Mucosa of descending colon (tissue), 3 donors: ENCODE measurements at regions not wholly inside any gene's neighbourhood (a gene's known extent, or its start where the extent isn't known, plus 50 kb on each side); places are given as distances from the start of the nearest gene placed in this dataset.

Source experiments
- ATAC-seq: fragments of 200-7000 bp; cut with Tn5 transposase; one replicate; pipeline ENCODE4 v1.9.1; 2020; ENCODE audit warnings: mild to moderate bottlenecking, moderate library complexity
- DNase-seq, 3 donors: peaks; one replicate each; pipeline ENCODE4 v3.0.0-alpha.2; 2020
- H3K36me3 ChIP-seq: fragments of 200-600 bp; one replicate; pipeline ENCODE4 v1.8.0; 2021; ENCODE audit warnings: low read depth, mild to moderate bottlenecking
- H3K4me1 ChIP-seq: fragments of 200-600 bp; one replicate; pipeline ENCODE4 v1.8.0; 2021; ENCODE audit warnings: low read depth, mild to moderate bottlenecking
- H3K4me3 ChIP-seq: fragments of 200-600 bp; one replicate; pipeline ENCODE4 v1.8.0; 2021; ENCODE audit warnings: mild to moderate bottlenecking
- H3K9me3 ChIP-seq: fragments of 200-600 bp; one replicate; pipeline ENCODE4 v1.8.0; 2021; ENCODE audit warnings: mild to moderate bottlenecking
- CTCF ChIP-seq: fragments of 200-600 bp; IDR thresholded peaks from one replicate; pipeline ENCODE4 v1.8.0; 2022; ENCODE audit warnings: antibody characterized with exemption, mild to moderate bottlenecking
- intact Hi-C, 2 donors: fragments of 100-400 bp; cut with DNase I in 1 of 2; cut with micrococcal nuclease in 1 of 2; formaldehyde crosslinking; loops; one replicate each; pipeline versions ENCODE4 v1.11.0 to v1.11.1; 2022; cut with DNase I, micrococcal nuclease
- donor health status: DM: no; HTN: no; CAD: no; lungs with moderate emphysema.
- donor health status: DM: no; HTN: no; CAD: no.
- donor health status: DM: no; HTN: yes; CAD: no.

- no peak for TF ChIP-seq CTCF
- no peak for ATAC-seq
- Histone ChIP-seq H3K36me3 (no peaks in the 10 kb centered on the region), H3K4me3 (no peak overlapping the region), H3K4me1 (no peaks in the 10 kb centered on the region), H3K9me3 (no peaks in the 10 kb centered on the region)
- intact Hi-C loops, result no loop called here
- no peak for DNase-seq
Observed at GRCh38 chr3:69579306-69580041, 159.8 kb upstream of the MITF start.

GRCh38 chr3:69569520-69569919 lies 169.7 kb upstream of the MITF start:
- Histone ChIP-seq H3K36me3 (no peaks in the 10 kb centered on the region), H3K9me3 (no peaks in the 10 kb centered on the region), H3K4me3 (no peak overlapping the region), H3K4me1 (no peaks in the 10 kb centered on the region)
- intact Hi-C loops, result no loop called here
- no peak for DNase-seq
- TF ChIP-seq CTCF, result no peak
- ATAC-seq, result no peak

- Histone ChIP-seq H3K4me1 (no peaks in the 10 kb centered on the region), H3K36me3 (no peaks in the 10 kb centered on the region), H3K4me3 (no peak overlapping the region), H3K9me3 (no peaks in the 10 kb centered on the region)
- ATAC-seq, result no peak
- DNase-seq, result no peak
- no peak for TF ChIP-seq CTCF
- intact Hi-C loops, result no loop called here
Observed at GRCh38 chr3:69568951-69569350, 170.3 kb upstream of the MITF start.

GRCh38 chr3:69568458-69568857 lies 170.8 kb upstream of the MITF start:
- ATAC-seq (no peak), DNase-seq (no peak)
- no peaks in the 10 kb centered on the region for H3K36me3 ChIP-seq
- intact Hi-C loops, result no loop called here
- TF ChIP-seq CTCF, result no peak
- no peaks in the 10 kb centered on the region for H3K9me3 ChIP-seq
- no peak overlapping the region for H3K4me3 ChIP-seq
- H3K4me1 ChIP-seq, result no peaks in the 10 kb centered on the region

- no peak for ATAC-seq
- H3K9me3 ChIP-seq, result no peaks in the 10 kb centered on the region
- intact Hi-C loops, result no loop called here
- no peak for TF ChIP-seq CTCF
- no peak for DNase-seq
- H3K36me3 ChIP-seq, result no peaks in the 10 kb centered on the region
- H3K4me3 ChIP-seq, result no peak overlapping the region
- H3K4me1 ChIP-seq, result no peaks in the 10 kb centered on the region
Observed at GRCh38 chr3:69567710-69568052, 171.6 kb upstream of the MITF start.
